Astrocyte of the spinal cord (primary cell): ENCODE measurements at regions not wholly inside any gene's neighbourhood (a gene's known extent, or its start where the extent isn't known, plus 50 kb on each side); places are given as distances from the start of the nearest gene placed in this dataset.
"Not testable (repeated sequence)": the region's sequence is repeated elsewhere in the genome, so short reads cannot be mapped to it uniquely, and the experiment has no call there.

Experiments
- DNase-seq: peaks from one replicate; pipeline ENCODE4 v3.0.0; 2011; ENCODE audit warnings: low read depth, low spot score
- H3K4me3 ChIP-seq: 2 replicates; pipeline ENCODE4 v1.5.1; 2011; ENCODE audit warnings: low read depth, mild to moderate bottlenecking, low read length, moderate library complexity
- CTCF ChIP-seq: IDR thresholded peaks from 2 replicates; pipeline ENCODE4 v1.5.1; 2012; ENCODE audit warnings: low read depth, mild to moderate bottlenecking, low read length, inconsistent platforms
- in situ Hi-C: cut with HindIII; loops from 2 replicates; pipeline ENCODE4 v1.10.0; 2017; ENCODE audit warnings: low sequenced_read_pairs

GRCh38 chr5:12147513-12147912 is 243.3 kb upstream of the CTNND2 start:
- H3K4me3 ChIP-seq = no peak overlapping the region
- in situ Hi-C loops = no loop called here
- no peak for DNase-seq
- TF ChIP-seq CTCF = no peak

- H3K4me3 ChIP-seq = no peak overlapping the region
- no peak for DNase-seq
- in situ Hi-C loops = no loop called here
- no peak for TF ChIP-seq CTCF
These were observed 237.2 kb upstream of the CTNND2 start for GRCh38 chr5:12141496-12141895.

- in situ Hi-C loops = no loop called here
- TF ChIP-seq CTCF = no peak
- no peak overlapping the region for H3K4me3 ChIP-seq
- no peak for DNase-seq
These were observed 229.3 kb upstream of the CTNND2 start for GRCh38 chr5:12133520-12133919.

- H3K4me3 ChIP-seq, DNase-seq, in situ Hi-C loops: not testable (repeated sequence)
These were observed 226.8 kb upstream of the CTNND2 start for GRCh38 chr5:12131020-12131419.

GRCh38 chr5:12125895-12126294 is 221.6 kb upstream of the CTNND2 start:
- no peak for DNase-seq
- H3K4me3 ChIP-seq = no peak overlapping the region
- in situ Hi-C loops = no loop called here
- no peak for TF ChIP-seq CTCF

- H3K4me3 ChIP-seq = no peak overlapping the region
- no peak for TF ChIP-seq CTCF
- no peak for DNase-seq
- in situ Hi-C loops = no loop called here
These were observed 215.4 kb upstream of the CTNND2 start for GRCh38 chr5:12119657-12120056.

DNA sequence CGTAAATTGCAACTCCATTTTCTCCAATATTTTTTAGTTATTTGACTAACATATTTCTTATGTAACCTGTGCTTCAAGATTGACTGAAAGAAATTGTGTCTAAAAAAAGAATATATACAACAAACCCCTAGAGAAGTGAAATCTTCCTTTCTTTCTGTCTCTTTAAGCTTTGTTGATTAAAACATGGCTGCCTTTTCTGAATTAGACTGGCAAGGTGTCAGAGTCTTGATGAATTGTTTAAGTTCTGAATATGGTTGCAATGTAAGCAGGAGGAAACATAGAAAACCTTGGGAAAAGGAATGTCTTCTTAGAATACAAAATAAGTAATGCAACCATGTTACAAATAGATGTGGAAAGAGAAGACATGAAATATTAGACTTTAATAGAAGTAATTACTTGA is 209.8 kb upstream of the CTNND2 start:
- H3K4me3 ChIP-seq = no peak overlapping the region
- no peak for DNase-seq
- no peak for TF ChIP-seq CTCF
- in situ Hi-C loops = no loop called here
